GM18861 (cell line): ENCODE measurements at regions not wholly inside any gene's neighbourhood (a gene's known extent, or its start where the extent isn't known, plus 50 kb on each side); places are given as distances from the start of the nearest gene placed in this dataset.

Source experiments
- ATAC-seq: cut with Tn5 transposase; IDR thresholded peaks from one replicate; pipeline ENCODE4 v1.9.1; 2021; ENCODE audit not compliant: unreplicated experiment

- no peak for ATAC-seq
Observed at GRCh38 chr4:41454423-41454822, 83.5 kb upstream of the LIMCH1 start.

- no peak for ATAC-seq
Observed at GRCh38 chr4:41455206-41455605, 82.8 kb upstream of the LIMCH1 start.

- ATAC-seq: no peak
Observed at GRCh38 chr4:41456559-41457101, 81.3 kb upstream of the LIMCH1 start.

- ATAC-seq: no peak
Observed at GRCh38 chr4:41458689-41459088, 79.3 kb upstream of the LIMCH1 start.

GRCh38 chr4:41460641-41461040, 77.3 kb upstream of the LIMCH1 start:
- ATAC-seq: no peak

- no peak for ATAC-seq
Observed at GRCh38 chr4:41461780-41462307, 76.1 kb upstream of the LIMCH1 start.

- no peak for ATAC-seq
Observed at GRCh38 chr4:41465146-41465761, 72.7 kb upstream of the LIMCH1 start.

- ATAC-seq: no peak
Observed at GRCh38 chr4:41466249-41466648, 71.7 kb upstream of the LIMCH1 start.

GRCh38 chr4:41468122-41468521, 69.8 kb upstream of the LIMCH1 start:
- ATAC-seq: no peak

- ATAC-seq: no peak
Observed at GRCh38 chr4:41471126-41472071, 66.6 kb upstream of the LIMCH1 start.

- ATAC-seq: no peak
Observed at GRCh38 chr4:41472081-41472480, 65.9 kb upstream of the LIMCH1 start.

- no peak for ATAC-seq
Observed at GRCh38 chr4:41473176-41473575, 64.8 kb upstream of the LIMCH1 start.

GRCh38 chr4:41475402-41475801, 62.6 kb upstream of the LIMCH1 start:
- ATAC-seq: no peak

GRCh38 chr4:41476310-41476885, 61.6 kb upstream of the LIMCH1 start:
- ATAC-seq: no peak

- ATAC-seq: no peak
Observed at GRCh38 chr4:41477181-41477905, 60.6 kb upstream of the LIMCH1 start.

GRCh38 chr4:41478518-41478917, 59.4 kb upstream of the LIMCH1 start:
- ATAC-seq: no peak

GRCh38 chr4:41480896-41481311, 57.1 kb upstream of the LIMCH1 start:
- no peak for ATAC-seq

- no peak for ATAC-seq
Observed at GRCh38 chr4:41483771-41484170, 54.2 kb upstream of the LIMCH1 start.

- no peak for ATAC-seq
Observed at GRCh38 chr4:41485041-41485440, 52.9 kb upstream of the LIMCH1 start.

- no peak for ATAC-seq
Observed at GRCh38 chr4:41487868-41488440, 50.0 kb upstream of the LIMCH1 start.
